Neural progenitor cell (in vitro differentiated cells): ENCODE measurements at regions not wholly inside any gene's neighbourhood (a gene's known extent, or its start where the extent isn't known, plus 50 kb on each side); places are given as distances from the start of the nearest gene placed in this dataset.

ENCODE experiments used
- DNase-seq: peaks from one replicate; pipeline ENCODE4 v3.0.0-alpha.2; 2016; ENCODE audit warnings: low spot score
- H2AFZ ChIP-seq: fragments of 200-600 bp; sonication (generic); replicated peaks from 2 replicates; pipeline ENCODE4 v1.6.1; 2016; ENCODE audit warnings: antibody characterized with exemption
- H3F3A ChIP-seq: fragments of 200-600 bp; sonication (generic); 2 replicates; pipeline ENCODE4 v1.6.1; 2016; ENCODE audit warnings: antibody characterized with exemption, low read depth
- H3K27ac ChIP-seq: fragments of 200-600 bp; sonication (generic); 2 replicates; pipeline ENCODE4 v1.5.1; 2016; ENCODE audit warnings: mild to moderate bottlenecking
- H3K27me3 ChIP-seq: fragments of 200-600 bp; sonication (generic); 2 replicates; pipeline ENCODE4 v1.6.1; 2016; ENCODE audit warnings: mild to moderate bottlenecking, moderate library complexity
- H3K36me3 ChIP-seq: fragments of 200-600 bp; sonication (generic); 2 replicates; pipeline ENCODE4 v1.5.1; 2016
- H3K4me1 ChIP-seq: fragments of 200-600 bp; sonication (generic); 2 replicates; pipeline ENCODE4 v1.6.1; 2016; ENCODE audit warnings: mixed run types
- H3K4me2 ChIP-seq: fragments of 200-600 bp; sonication (generic); 2 replicates; pipeline ENCODE4 v1.6.1; 2016
- H3K4me3 ChIP-seq: fragments of 200-600 bp; sonication (generic); 2 replicates; pipeline ENCODE4 v1.5.1; 2016
- H3K79me2 ChIP-seq: fragments of 200-600 bp; sonication (generic); 2 replicates; pipeline ENCODE4 v1.6.1; 2016; ENCODE audit warnings: low read depth
- H3K9ac ChIP-seq: fragments of 200-600 bp; sonication (generic); 2 replicates; pipeline ENCODE4 v1.6.1; 2016
- H3K9me3 ChIP-seq: fragments of 200-600 bp; sonication (generic); 2 replicates; pipeline ENCODE4 v1.5.1; 2016; ENCODE audit warnings: low read depth
- H4K20me1 ChIP-seq: fragments of 200-600 bp; sonication (generic); 2 replicates; pipeline ENCODE4 v1.6.1; 2016; ENCODE audit warnings: low read depth
- H3K27ac Mint-ChIP-seq: 3 replicates; pipeline ENCODE4 v1.8.0; 2021; ENCODE audit warnings: mixed read lengths
- H3K27me3 Mint-ChIP-seq: 2 replicates; pipeline ENCODE4 v1.8.0; 2022; ENCODE audit warnings: low read depth, mild to moderate bottlenecking, inconsistent platforms, moderate library complexity, mixed read lengths; ENCODE audit not compliant: insufficient read depth
- H3K36me3 Mint-ChIP-seq: 3 replicates; pipeline ENCODE4 v1.8.0; 2021; ENCODE audit warnings: mixed read lengths
- H3K4me1 Mint-ChIP-seq: 3 replicates; pipeline ENCODE4 v1.8.0; 2021; ENCODE audit warnings: mixed read lengths
- H3K4me3 Mint-ChIP-seq: 3 replicates; pipeline ENCODE4 v1.8.0; 2021; ENCODE audit warnings: mild to moderate bottlenecking, moderate library complexity, mixed read lengths
- H3K9me3 Mint-ChIP-seq: 3 replicates; pipeline ENCODE4 v1.8.0; 2020; ENCODE audit warnings: mixed read lengths
- EZH2 ChIP-seq: fragments of 200-600 bp; sonication (generic); IDR thresholded peaks from 2 replicates; pipeline ENCODE4 v1.6.1; 2017; ENCODE audit warnings: antibody characterized with exemption, mild to moderate bottlenecking, moderate library complexity
- EZH2phosphoT487 ChIP-seq: fragments of 200-600 bp; sonication (generic); IDR thresholded peaks from 2 replicates; pipeline ENCODE4 v1.6.1; 2017; ENCODE audit warnings: antibody characterized with exemption
- TF ChIP-seq, protein P1 (sequence below): fragments of 200-600 bp; sonication (generic); IDR thresholded peaks from 2 replicates; pipeline ENCODE4 v1.5.1; 2017; ENCODE audit warnings: antibody characterized with exemption, mild to moderate bottlenecking

DNA sequence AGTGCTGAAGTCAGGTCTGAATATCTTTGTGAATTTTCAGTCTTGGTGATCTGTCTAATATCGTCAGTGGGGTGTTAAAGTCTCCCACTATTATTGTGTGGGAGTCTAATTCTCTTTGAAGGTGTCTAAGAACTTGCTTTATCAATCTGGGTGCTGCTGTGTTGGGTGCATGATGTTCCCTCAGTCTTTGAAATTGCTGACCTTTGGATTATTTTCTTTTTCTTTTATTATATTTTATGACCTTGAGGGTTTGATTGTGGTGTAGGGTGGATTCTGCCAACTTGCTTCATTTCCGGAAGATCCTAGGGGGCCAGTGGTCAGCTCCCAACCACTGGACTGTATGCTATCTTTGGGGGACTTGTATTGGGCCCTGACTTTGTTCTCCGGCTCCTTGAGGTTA is 415.3 kb downstream of the USP25 start:
- no peaks in the 10 kb centered on the region for H3K4me1 Mint-ChIP-seq
- H3K27ac Mint-ChIP-seq: no peak overlapping the region
- H3K27me3 Mint-ChIP-seq: no peaks in the 10 kb centered on the region
- Histone ChIP-seq H3K36me3 (no peaks in the 10 kb centered on the region), H3K4me1 (no peaks in the 10 kb centered on the region), H4K20me1 (no peaks in the 10 kb centered on the region), H3K27me3 (no peaks in the 10 kb centered on the region), H3K9ac (no peak overlapping the region), H3K27ac (no peak overlapping the region), H3K4me3 (no peak overlapping the region), H3K4me2 (no peak overlapping the region), H2AFZ (no peak overlapping the region), H3K9me3 (no peaks in the 10 kb centered on the region), H3K79me2 (no peaks in the 10 kb centered on the region), H3F3A (no peaks in the 10 kb centered on the region)
- TF ChIP-seq EZH2phosphoT487 (no peak), EZH2 (no peak)
- TF ChIP-seq, protein P1, sequence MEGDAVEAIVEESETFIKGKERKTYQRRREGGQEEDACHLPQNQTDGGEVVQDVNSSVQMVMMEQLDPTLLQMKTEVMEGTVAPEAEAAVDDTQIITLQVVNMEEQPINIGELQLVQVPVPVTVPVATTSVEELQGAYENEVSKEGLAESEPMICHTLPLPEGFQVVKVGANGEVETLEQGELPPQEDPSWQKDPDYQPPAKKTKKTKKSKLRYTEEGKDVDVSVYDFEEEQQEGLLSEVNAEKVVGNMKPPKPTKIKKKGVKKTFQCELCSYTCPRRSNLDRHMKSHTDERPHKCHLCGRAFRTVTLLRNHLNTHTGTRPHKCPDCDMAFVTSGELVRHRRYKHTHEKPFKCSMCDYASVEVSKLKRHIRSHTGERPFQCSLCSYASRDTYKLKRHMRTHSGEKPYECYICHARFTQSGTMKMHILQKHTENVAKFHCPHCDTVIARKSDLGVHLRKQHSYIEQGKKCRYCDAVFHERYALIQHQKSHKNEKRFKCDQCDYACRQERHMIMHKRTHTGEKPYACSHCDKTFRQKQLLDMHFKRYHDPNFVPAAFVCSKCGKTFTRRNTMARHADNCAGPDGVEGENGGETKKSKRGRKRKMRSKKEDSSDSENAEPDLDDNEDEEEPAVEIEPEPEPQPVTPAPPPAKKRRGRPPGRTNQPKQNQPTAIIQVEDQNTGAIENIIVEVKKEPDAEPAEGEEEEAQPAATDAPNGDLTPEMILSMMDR: no peak
- H3K4me3 Mint-ChIP-seq: no peak overlapping the region
- peaks cover 22% of the 10 kb centered on the region for H3K9me3 Mint-ChIP-seq
- DNase-seq: no peak
- H3K36me3 Mint-ChIP-seq: no peaks in the 10 kb centered on the region

DNA sequence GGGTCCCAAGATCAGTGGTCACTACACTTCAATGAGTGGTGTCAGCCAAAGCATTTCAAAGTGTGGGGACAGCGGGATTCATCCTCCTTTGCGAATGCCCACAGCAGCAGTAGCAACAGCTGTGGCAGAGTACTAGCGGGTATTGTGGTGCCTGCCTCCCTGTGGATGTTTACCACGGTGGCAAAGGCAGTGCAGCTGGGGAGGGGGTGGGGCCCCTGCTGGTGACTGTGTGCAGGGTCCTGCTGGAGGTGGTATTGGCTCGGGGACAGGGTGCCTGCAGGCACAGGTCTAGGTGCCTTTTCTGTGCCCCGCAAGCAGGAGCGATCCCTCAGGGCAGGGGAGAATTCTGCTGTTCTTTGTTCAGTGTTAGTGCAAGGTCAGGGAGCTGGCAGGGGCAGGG is 415.7 kb downstream of the USP25 start:
- Histone ChIP-seq H3K79me2 (no peaks in the 10 kb centered on the region), H3K27ac (no peak overlapping the region), H3K36me3 (no peaks in the 10 kb centered on the region), H3K4me2 (no peak overlapping the region), H3K4me1 (no peaks in the 10 kb centered on the region), H3K4me3 (no peak overlapping the region), H3F3A (no peaks in the 10 kb centered on the region), H4K20me1 (no peaks in the 10 kb centered on the region), H3K27me3 (no peaks in the 10 kb centered on the region), H3K9me3 (no peaks in the 10 kb centered on the region), H3K9ac (no peak overlapping the region), H2AFZ (no peak overlapping the region)
- H3K36me3 Mint-ChIP-seq: no peaks in the 10 kb centered on the region
- no peaks in the 10 kb centered on the region for H3K27me3 Mint-ChIP-seq
- peak overlapping the region; percentile 70 for H3K27ac Mint-ChIP-seq
- TF ChIP-seq, protein P1: no peak
- no peak for TF ChIP-seq EZH2
- no peak for TF ChIP-seq EZH2phosphoT487
- H3K4me3 Mint-ChIP-seq: no peak overlapping the region
- H3K9me3 Mint-ChIP-seq: peaks cover 22% of the 10 kb centered on the region
- no peaks in the 10 kb centered on the region for H3K4me1 Mint-ChIP-seq
- no peak for DNase-seq

- peaks cover 12% of the 10 kb centered on the region for H3K4me1 Mint-ChIP-seq
- no peak for DNase-seq
- no peak overlapping the region for H3K4me3 ChIP-seq
- H4K20me1 ChIP-seq: no peaks in the 10 kb centered on the region
- no peak overlapping the region for H3K27ac ChIP-seq
- no peaks in the 10 kb centered on the region for H3K36me3 ChIP-seq
- H3K4me1 ChIP-seq: peaks cover 14% of the 10 kb centered on the region
- H3K9ac ChIP-seq: no peak overlapping the region
- H3K27me3 Mint-ChIP-seq: no peaks in the 10 kb centered on the region
- no peaks in the 10 kb centered on the region for H3F3A ChIP-seq
- no peak for TF ChIP-seq EZH2
- no peak for TF ChIP-seq EZH2phosphoT487
- TF ChIP-seq, protein P1: no peak
- no peaks in the 10 kb centered on the region for H3K79me2 ChIP-seq
- H3K4me3 Mint-ChIP-seq: no peak overlapping the region
- no peak overlapping the region for H3K4me2 ChIP-seq
- no peaks in the 10 kb centered on the region for H3K27me3 ChIP-seq
- H3K9me3 Mint-ChIP-seq: peaks cover 2% of the 10 kb centered on the region
- H3K36me3 Mint-ChIP-seq: no peaks in the 10 kb centered on the region
- H3K27ac Mint-ChIP-seq: no peak overlapping the region
- no peaks in the 10 kb centered on the region for H3K9me3 ChIP-seq
- H2AFZ ChIP-seq: peak overlapping the region; percentile 83
Observed at GRCh38 chr21:16154321-16154720, 424.5 kb downstream of the USP25 start.
